ENCODE measurements at regions not wholly inside any gene's neighbourhood (a gene's known extent, or its start where the extent isn't known, plus 50 kb on each side); places are given as distances from the start of the nearest gene placed in this dataset.

GRCh38 chr2:173855661-173856060 lies 109.5 kb downstream of the SP3 start:
- Histone ChIP-seq H3K27me3 (ENCODE audit: control insufficient read depth in 1 of 2, insufficient read depth in 2 of 2, low read length in 2 of 2) (peaks cover 0 to 38% of the 10 kb centered on the region in 2 experiments; a peak in 3 of 5 replicates), H3K4me3 (replicated peaks in 1 of 3; ENCODE audit: insufficient read depth in 1 of 3, low read depth in 2 of 3, low read length in 3 of 3) (no peak overlapping the region), H2AFZ (ENCODE audit: low read length) (no peak overlapping the region), H3K9ac (ENCODE audit: insufficient read depth, low read depth, low read length) (no peak overlapping the region), H3K79me2 (ENCODE audit: insufficient read depth, low read length) (no peaks in the 10 kb centered on the region), H3K9me3 (ENCODE audit: low read length) (no peaks in the 10 kb centered on the region), H4K20me1 (ENCODE audit: insufficient read depth, low read length) (no peaks in the 10 kb centered on the region), H3K36me3 (replicated peaks in 1 of 2; ENCODE audit: control insufficient read depth in 1 of 2, insufficient read depth in 2 of 2, low read length in 2 of 2) (no peaks in the 10 kb centered on the region), H3K4me2 (ENCODE audit: low read depth, low read length) (no peak overlapping the region), H3K4me1 (ENCODE audit: insufficient read depth, low read length) (no peaks in the 10 kb centered on the region), H3K27ac (ENCODE audit: extremely low read length, insufficient read depth, low read length) (no peak overlapping the region)
- DNase-seq (ENCODE audit: low spot score) (no peak), FAIRE-seq (no peak), ATAC-seq (no peak)
- no TSS peak for BruUV-seq (replicated peaks)
- WGBS (ENCODE audit: low lambda C conversion rate) = 33% methylated on average over 2 of the region's 2 CpGs
- no peak for TF ChIP-seq HBP1 (CRISPR knock-in tag; IDR thresholded peaks at IDR 0.05; ENCODE audit: low read depth)
- TF ChIP-seq GATAD2A (CRISPR knock-in tag; IDR thresholded peaks at IDR 0.05) = no peak
- no peak for TF ChIP-seq ZBTB20 (CRISPR knock-in tag; IDR thresholded peaks at IDR 0.05; ENCODE audit: borderline replicate concordance, low read depth)
- no peak for TF ChIP-seq ZNF616 (CRISPR knock-in tag; IDR thresholded peaks at IDR 0.05; ENCODE audit: low read depth)
- no peak for TF ChIP-seq FOXJ3 (CRISPR knock-in tag; IDR thresholded peaks at IDR 0.05; ENCODE audit: borderline replicate concordance)
- no peak for TF ChIP-seq ZFP1 (CRISPR knock-in tag; IDR thresholded peaks at IDR 0.05)
- no peak for TF ChIP-seq CREB1 (IDR thresholded peaks at IDR 0.05)
- no peak for TF ChIP-seq CREB1 (CRISPR knock-in tag; IDR thresholded peaks at IDR 0.05)
- no peak for TF ChIP-seq ZNF678 (CRISPR knock-in tag; IDR thresholded peaks at IDR 0.05)
- no peak for TF ChIP-seq KDM4B (CRISPR knock-in tag; IDR thresholded peaks at IDR 0.05)
- no peak for TF ChIP-seq TBL1XR1 (IDR thresholded peaks at IDR 0.05; ENCODE audit: borderline replicate concordance, low read length, partially characterized antibody)
- TF ChIP-seq, protein P1, sequence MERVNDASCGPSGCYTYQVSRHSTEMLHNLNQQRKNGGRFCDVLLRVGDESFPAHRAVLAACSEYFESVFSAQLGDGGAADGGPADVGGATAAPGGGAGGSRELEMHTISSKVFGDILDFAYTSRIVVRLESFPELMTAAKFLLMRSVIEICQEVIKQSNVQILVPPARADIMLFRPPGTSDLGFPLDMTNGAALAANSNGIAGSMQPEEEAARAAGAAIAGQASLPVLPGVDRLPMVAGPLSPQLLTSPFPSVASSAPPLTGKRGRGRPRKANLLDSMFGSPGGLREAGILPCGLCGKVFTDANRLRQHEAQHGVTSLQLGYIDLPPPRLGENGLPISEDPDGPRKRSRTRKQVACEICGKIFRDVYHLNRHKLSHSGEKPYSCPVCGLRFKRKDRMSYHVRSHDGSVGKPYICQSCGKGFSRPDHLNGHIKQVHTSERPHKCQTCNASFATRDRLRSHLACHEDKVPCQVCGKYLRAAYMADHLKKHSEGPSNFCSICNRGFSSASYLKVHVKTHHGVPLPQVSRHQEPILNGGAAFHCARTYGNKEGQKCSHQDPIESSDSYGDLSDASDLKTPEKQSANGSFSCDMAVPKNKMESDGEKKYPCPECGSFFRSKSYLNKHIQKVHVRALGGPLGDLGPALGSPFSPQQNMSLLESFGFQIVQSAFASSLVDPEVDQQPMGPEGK (CRISPR knock-in tag; IDR thresholded peaks at IDR 0.05) = no peak
- TF ChIP-seq ZNF274 (CRISPR knock-in tag; IDR thresholded peaks at IDR 0.05) = no peak
- TF ChIP-seq ZNF556 (CRISPR knock-in tag; IDR thresholded peaks at IDR 0.05; ENCODE audit: borderline replicate concordance) = no peak
- no peak for TF ChIP-seq THYN1 (CRISPR knock-in tag; IDR thresholded peaks at IDR 0.05; ENCODE audit: borderline replicate concordance, low read depth)
- TF ChIP-seq ZNF644 (CRISPR knock-in tag; IDR thresholded peaks at IDR 0.05; ENCODE audit: low read depth) = no peak
- no peak for TF ChIP-seq BHLHE40 (IDR thresholded peaks at IDR 0.05; ENCODE audit: low read length)
- no peak for TF ChIP-seq ZIK1 (CRISPR knock-in tag; IDR thresholded peaks at IDR 0.05; ENCODE audit: borderline replicate concordance, low read depth)
- TF ChIP-seq SNAPC5 (CRISPR knock-in tag; IDR thresholded peaks at IDR 0.05; ENCODE audit: borderline replicate concordance) = no peak
- in situ Hi-C loops (cut with HindIII; ENCODE audit: extremely low pct_ligation_motif_present, low pct_unique_long_range_greater_than_20kb) = no loop called here
- intact Hi-C loops (cut with micrococcal nuclease; ENCODE audit: unreplicated experiment) = no loop called here
- POLR2A ChIA-PET = no interaction called here
- CTCF ChIA-PET (ENCODE audit: low intra/inter-chr PET ratio, low total read pairs) = no interaction called here

Data from HepG2 (cell line).